ENCODE measurements at regions not wholly inside any gene's neighbourhood (a gene's known extent, or its start where the extent isn't known, plus 50 kb on each side); places are given as distances from the start of the nearest gene placed in this dataset.
A peak's percentile ranks its signal among the peaks of the same experiment; 100 is the strongest.

- H3K27ac Mint-ChIP-seq: peak overlapping the region; percentile 73
- intact Hi-C loops (cut with micrococcal nuclease): loop anchor here (10.0 kb wide), 1 partner anchor 53 kb away; no protein-coding TSS in a partner anchor
- peak overlapping the region; percentile 57 for H3K4me3 Mint-ChIP-seq (ENCODE audit: low read depth)
- H3K4me1 Mint-ChIP-seq (ENCODE audit: low read depth): peaks cover 33% of the 10 kb centered on the region
- no peaks in the 10 kb centered on the region for H3K9me3 Mint-ChIP-seq
- H3K27me3 Mint-ChIP-seq (ENCODE audit: low read depth): no peaks in the 10 kb centered on the region
- DNase-seq (ENCODE audit: low spot score): no peak
- peaks cover 47% of the 10 kb centered on the region for H3K36me3 Mint-ChIP-seq (ENCODE audit: low read depth)
Measured at GRCh38 chr19:46967578-46968032, 52.0 kb upstream of the NPAS1 start.

Measured in activated T-helper 2 cell treated with anti-CD3 and anti-CD28 coated beads, Interferon-gamma antibody, Interleukin-2, Interleukin-4, amounts not matched to agents 10 μg/mL and 5 μg/mL and 100 μg/mL, durations not matched to agents 14 hours and 24 hours and 36 hours (primary cell).